SU-DHL-6 (cell line): ENCODE measurements at regions not wholly inside any gene's neighbourhood (a gene's known extent, or its start where the extent isn't known, plus 50 kb on each side); places are given as distances from the start of the nearest gene placed in this dataset.

Experiments used
- H2AFZ ChIP-seq: fragments of 200-600 bp; sonication (generic); 2 replicates; pipeline ENCODE4 v1.6.1; 2014; ENCODE audit warnings: low read depth, mild to moderate bottlenecking, moderate library complexity, mixed read lengths, antibody characterized with exemption, low read length; ENCODE audit not compliant: severe bottlenecking
- H3F3A ChIP-seq: fragments of 200-600 bp; shearing (Covaris generic); 2 replicates; pipeline ENCODE4 v1.6.0; 2016; ENCODE audit warnings: antibody characterized with exemption, mild to moderate bottlenecking; ENCODE audit not compliant: insufficient read depth
- H3K27ac ChIP-seq: fragments of 200-600 bp; sonication (generic); 2 replicates; pipeline ENCODE4 v1.5.1; 2016; ENCODE audit warnings: low read depth, mild to moderate bottlenecking, low read length, moderate library complexity, mixed read lengths
- H3K27me3 ChIP-seq: fragments of 200-600 bp; sonication (generic), shearing (Covaris generic); 2 replicates; pipeline ENCODE4 v1.6.0; 2014; ENCODE audit warnings: mild to moderate bottlenecking, low read length
- H3K36me3 ChIP-seq: fragments of 200-600 bp; sonication (generic); 2 replicates; pipeline ENCODE4 v1.6.1; 2014; ENCODE audit warnings: mild to moderate bottlenecking, low read length, mixed read lengths
- H3K4me2 ChIP-seq: fragments of 300-600, 200-600 bp; shearing (Covaris generic), sonication (generic); 2 replicates; pipeline ENCODE4 v1.6.0; 2014; ENCODE audit warnings: low read length, low read depth, mild to moderate bottlenecking; ENCODE audit not compliant: poor library complexity, severe bottlenecking
- H3K4me3 ChIP-seq: fragments of 200-600 bp; sonication (generic); 2 replicates; pipeline ENCODE4 v1.5.1; 2014; ENCODE audit warnings: antibody characterized with exemption, low read length, mild to moderate bottlenecking, mixed read lengths; ENCODE audit not compliant: insufficient read depth, poor library complexity, severe bottlenecking
- H3K79me2 ChIP-seq: fragments of 200-600 bp; sonication (generic); 2 replicates; pipeline ENCODE4 v1.6.1; 2014; ENCODE audit warnings: mild to moderate bottlenecking, low read length, moderate library complexity; ENCODE audit not compliant: insufficient read depth
- H3K9ac ChIP-seq: fragments of 200-600 bp; sonication (generic); 2 replicates; pipeline ENCODE4 v1.7.0; 2014; ENCODE audit warnings: mild to moderate bottlenecking, low read length
- H3K9me2 ChIP-seq: fragments of 200-600 bp; sonication (generic); replicated peaks from 2 replicates; pipeline ENCODE4 v1.6.1; 2014; ENCODE audit warnings: low read length; ENCODE audit not compliant: insufficient read depth
- H3K9me3 ChIP-seq: fragments of 200-600 bp; sonication (generic); 2 replicates; pipeline ENCODE4 v1.6.1; 2014; ENCODE audit warnings: low read length, mixed read lengths; ENCODE audit not compliant: insufficient read depth
- H4K20me1 ChIP-seq: fragments of 200-600 bp; sonication (generic); 2 replicates; pipeline ENCODE4 v1.6.1; 2014; ENCODE audit warnings: low read depth, mild to moderate bottlenecking, antibody characterized with exemption, low read length, moderate library complexity, mixed read lengths
- CTCF ChIP-seq: fragments of 200-600 bp; sonication (generic); IDR thresholded peaks from one replicate; pipeline ENCODE4 v1.5.1; 2017; ENCODE audit warnings: antibody characterized with exemption, mild to moderate bottlenecking, low read length, moderate library complexity; ENCODE audit not compliant: insufficient read depth, poor library complexity, severe bottlenecking
- EZH2phosphoT487 ChIP-seq: fragments of 200-600 bp; sonication (generic), shearing (Covaris generic); conservative IDR thresholded peaks from 2 replicates; pipeline ENCODE4 v1.6.1; 2018; ENCODE audit warnings: mild to moderate bottlenecking, antibody characterized with exemption, low read length, moderate library complexity, mixed read lengths

DNA sequence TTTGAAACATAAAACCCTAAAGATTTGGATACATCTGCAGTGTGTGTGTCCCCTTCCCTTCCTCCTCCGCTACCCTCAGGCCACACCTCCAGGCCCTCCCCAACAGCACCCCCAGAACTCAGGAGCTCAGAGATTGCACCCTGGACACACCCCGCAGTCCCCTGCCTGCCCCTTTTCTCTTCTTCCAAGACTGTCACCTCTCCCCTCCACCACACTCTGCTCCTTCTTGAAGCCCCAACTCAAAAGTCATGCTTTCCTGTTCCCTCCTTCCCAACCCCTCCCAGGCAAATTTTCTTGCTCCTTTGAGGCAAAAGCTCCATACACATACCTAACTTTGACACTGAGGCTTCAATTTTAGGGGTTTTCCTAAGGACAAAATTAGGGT is 285.7 kb upstream of the STT3B start:
- H3K4me2 ChIP-seq = no peak overlapping the region
- H4K20me1 ChIP-seq = no peaks in the 10 kb centered on the region
- no peaks in the 10 kb centered on the region for H3K27me3 ChIP-seq
- H2AFZ ChIP-seq = no peak overlapping the region
- no peak overlapping the region for H3K27ac ChIP-seq
- no peak overlapping the region for H3K4me3 ChIP-seq
- no peaks in the 10 kb centered on the region for H3F3A ChIP-seq
- no peaks in the 10 kb centered on the region for H3K79me2 ChIP-seq
- H3K36me3 ChIP-seq = no peaks in the 10 kb centered on the region
- no peaks in the 10 kb centered on the region; the same call in 1 of the 2 replicates for H3K9me3 ChIP-seq
- TF ChIP-seq EZH2phosphoT487 = no peak
- TF ChIP-seq CTCF = no peak
- H3K9ac ChIP-seq = no peak overlapping the region
- no peaks in the 10 kb centered on the region for H3K9me2 ChIP-seq

DNA sequence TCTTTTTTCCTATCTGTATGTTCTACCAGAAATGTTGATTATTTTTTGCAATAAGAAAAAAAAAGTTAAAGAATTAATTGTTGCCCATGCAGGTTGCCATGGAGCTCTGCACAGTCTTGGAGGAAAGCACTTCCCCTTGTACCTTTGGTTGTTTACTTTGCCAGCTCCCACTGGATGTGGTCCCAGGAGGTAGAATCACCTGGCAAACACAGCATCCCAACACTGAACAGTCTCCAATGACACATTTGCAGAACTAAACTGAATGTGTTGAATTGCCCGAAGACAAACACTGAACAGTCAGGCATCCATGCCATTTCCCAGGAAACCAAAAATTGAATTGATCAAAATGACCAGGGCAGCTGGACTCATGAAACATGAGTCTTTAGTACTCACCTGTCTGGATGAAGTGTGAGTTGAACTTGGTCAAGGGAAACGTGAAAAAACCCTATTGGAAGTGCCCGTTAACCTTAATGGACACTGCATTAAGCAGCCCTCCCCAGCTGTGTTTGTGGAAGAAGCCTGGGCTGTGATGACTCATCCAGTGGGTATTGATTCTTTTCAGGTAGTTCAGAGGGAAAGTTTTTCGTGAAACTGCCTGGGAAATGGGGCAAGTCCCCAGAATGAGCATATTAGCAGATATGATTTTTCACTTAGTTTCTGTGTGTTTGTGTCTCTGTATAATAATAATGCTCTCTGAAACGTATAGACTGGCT is 284.7 kb upstream of the STT3B start:
- Histone ChIP-seq H3K36me3 (no peaks in the 10 kb centered on the region), H3K9me2 (no peaks in the 10 kb centered on the region), H2AFZ (no peak overlapping the region), H4K20me1 (no peaks in the 10 kb centered on the region), H3K9ac (no peak overlapping the region), H3F3A (no peaks in the 10 kb centered on the region), H3K79me2 (no peaks in the 10 kb centered on the region), H3K9me3 (no peaks in the 10 kb centered on the region; the same call in 1 of the 2 replicates), H3K27ac (no peak overlapping the region), H3K4me3 (no peak overlapping the region), H3K4me2 (no peak overlapping the region), H3K27me3 (no peaks in the 10 kb centered on the region)
- TF ChIP-seq EZH2phosphoT487 = no peak
- TF ChIP-seq CTCF = no peak

DNA sequence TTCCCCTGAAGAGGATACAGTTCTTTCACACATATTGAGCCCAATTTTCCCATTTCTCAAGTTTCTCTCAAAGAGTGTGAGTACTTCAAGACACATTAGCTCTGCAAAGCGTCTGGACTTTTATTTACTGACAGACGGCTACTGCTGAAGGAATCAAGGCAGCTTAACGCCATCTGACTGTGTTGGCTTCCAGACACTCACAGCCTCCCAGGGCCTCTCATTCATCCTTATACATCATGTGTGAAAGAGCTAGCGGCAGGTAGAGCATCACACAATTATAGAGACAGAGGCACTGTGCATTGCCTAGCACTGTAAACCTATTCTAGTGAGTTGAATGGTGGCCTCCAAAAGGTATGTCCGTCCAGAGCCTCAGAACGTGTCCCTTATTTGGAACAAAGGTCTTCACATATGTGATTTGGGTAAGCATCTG is 284.1 kb upstream of the STT3B start:
- Histone ChIP-seq H2AFZ (no peak overlapping the region), H3K27ac (no peak overlapping the region), H3K4me3 (no peak overlapping the region)

More for the DNA sequence above, 284.1 kb upstream of the STT3B start:
- H4K20me1 ChIP-seq = no peaks in the 10 kb centered on the region
- TF ChIP-seq CTCF (no peak), EZH2phosphoT487 (no peak)
- H3K79me2 ChIP-seq = no peaks in the 10 kb centered on the region
- H3K9me3 ChIP-seq = no peaks in the 10 kb centered on the region; the same call in 1 of the 2 replicates
- no peaks in the 10 kb centered on the region for H3K36me3 ChIP-seq
- H3K9ac ChIP-seq = no peak overlapping the region
- no peaks in the 10 kb centered on the region for H3K27me3 ChIP-seq
- no peak overlapping the region for H3K4me2 ChIP-seq
- H3K9me2 ChIP-seq = no peaks in the 10 kb centered on the region
- H3F3A ChIP-seq = no peaks in the 10 kb centered on the region
